CD14-positive monocyte (primary cell): ENCODE measurements at regions not wholly inside any gene's neighbourhood (a gene's known extent, or its start where the extent isn't known, plus 50 kb on each side); places are given as distances from the start of the nearest gene placed in this dataset.

Source experiments
- DNase-seq, 3 donors: peaks; one replicate each; pipeline ENCODE4 v3.0.0-alpha.2; 2011 to 2022
- H2AFZ ChIP-seq: 2 replicates; pipeline ENCODE4 v1.6.0; 2012; ENCODE audit warnings: mild to moderate bottlenecking, low read depth, low read length, inconsistent platforms; ENCODE audit not compliant: insufficient read depth, poor library complexity, severe bottlenecking
- H3K27ac ChIP-seq, 2 donors: 1 replicate in 1 of 2; 2 replicates in 1 of 2; pipeline ENCODE4 v1.5.1; 2012 to 2013; ENCODE audit warnings: low read length in 2 of 2, control low read depth in 1 of 2, inconsistent platforms in 1 of 2, low read depth in 1 of 2, mild to moderate bottlenecking in 1 of 2
- H3K27me3 ChIP-seq, 2 donors: one replicate each; pipeline versions ENCODE4 v1.6.0 to v1.6.1; 2011 to 2013; ENCODE audit warnings: low read length in 2 of 2; ENCODE audit not compliant: control insufficient read depth in 2 of 2, insufficient read depth in 2 of 2
- H3K36me3 ChIP-seq, 2 donors: replicated peaks in 1 of 2; 1 replicate in 1 of 2; 2 replicates in 1 of 2; pipeline versions ENCODE4 v1.5.1 to v1.6.1; 2012 to 2013; ENCODE audit warnings: low read length in 2 of 2, control low read depth in 1 of 2, inconsistent platforms in 1 of 2, mild to moderate bottlenecking in 1 of 2; ENCODE audit not compliant: insufficient read depth in 2 of 2, control insufficient read depth in 1 of 2
- H3K4me1 ChIP-seq, 2 donors: 1 replicate in 1 of 2; 2 replicates in 1 of 2; pipeline versions ENCODE4 v1.5.1 to v1.6.1; 2012 to 2013; ENCODE audit warnings: low read length in 2 of 2, control low read depth in 1 of 2, inconsistent platforms in 1 of 2, mild to moderate bottlenecking in 1 of 2, moderate library complexity in 1 of 2; ENCODE audit not compliant: insufficient read depth in 2 of 2, control insufficient read depth in 1 of 2
- H3K4me2 ChIP-seq: replicated peaks from 2 replicates; pipeline ENCODE3; 2012; ENCODE audit warnings: low read length, moderate library complexity, mild to moderate bottlenecking; ENCODE audit not compliant: poor library complexity, severe bottlenecking; ENCODE audit errors: extremely low read depth
- H3K4me3 ChIP-seq, 3 experiments: fragments of 200-600 bp in 1 of 3; sonication (generic) in 1 of 3; replicated peaks in 1 of 3; 1 replicate in 2 of 3; 2 replicates in 1 of 3; pipeline ENCODE4 v1.5.1; 2011 to 2013; ENCODE audit warnings: low read length in 3 of 3, mild to moderate bottlenecking in 3 of 3, control low read depth in 2 of 3, low read depth in 2 of 3, inconsistent platforms in 1 of 3, moderate library complexity in 1 of 3
- H3K79me2 ChIP-seq: 2 replicates; pipeline ENCODE4 v1.6.0; 2012; ENCODE audit warnings: mild to moderate bottlenecking, control low read depth, inconsistent platforms, low read length, moderate library complexity; ENCODE audit not compliant: insufficient read depth
- H3K9ac ChIP-seq: 2 replicates; pipeline ENCODE4 v1.6.0; 2017; ENCODE audit warnings: low read length, mild to moderate bottlenecking; ENCODE audit not compliant: insufficient read depth, poor library complexity, severe bottlenecking
- H3K9me3 ChIP-seq, 2 donors: replicated peaks in 1 of 2; 1 replicate in 1 of 2; 2 replicates in 1 of 2; pipeline versions ENCODE4 v1.5.1 to v1.6.1; 2012 to 2013; ENCODE audit warnings: low read length in 2 of 2, control low read depth in 1 of 2; ENCODE audit not compliant: control insufficient read depth in 1 of 2, insufficient read depth in 1 of 2
- H4K20me1 ChIP-seq: 2 replicates; pipeline ENCODE4 v1.6.0; 2012; ENCODE audit warnings: mild to moderate bottlenecking, low read length, control low read depth, moderate library complexity; ENCODE audit not compliant: insufficient read depth
- H3K27ac Mint-ChIP-seq, 7 donors: one replicate each; pipeline ENCODE4 v1.8.0; 2020; ENCODE audit warnings: mild to moderate bottlenecking in 7 of 7, mixed read lengths in 7 of 7, moderate library complexity in 6 of 7, inconsistent platforms in 2 of 7
- H3K27me3 Mint-ChIP-seq, 3 donors: one replicate each; pipeline ENCODE4 v1.8.0; 2021 to 2022; ENCODE audit warnings: low read depth in 3 of 3, mild to moderate bottlenecking in 3 of 3, mixed read lengths in 3 of 3, moderate library complexity in 3 of 3, inconsistent platforms in 1 of 3
- H3K36me3 Mint-ChIP-seq, 2 donors: one replicate each; pipeline ENCODE4 v1.8.0; 2020; ENCODE audit warnings: mixed read lengths in 2 of 2, inconsistent platforms in 1 of 2, mild to moderate bottlenecking in 1 of 2
- H3K4me1 Mint-ChIP-seq: one replicate; pipeline ENCODE4 v1.8.0; 2020; ENCODE audit warnings: mild to moderate bottlenecking, mixed read lengths
- H3K4me3 Mint-ChIP-seq, 2 donors: one replicate each; pipeline ENCODE4 v1.8.0; 2020; ENCODE audit warnings: mild to moderate bottlenecking in 2 of 2, mixed read lengths in 2 of 2, moderate library complexity in 1 of 2
- H3K9me3 Mint-ChIP-seq, 7 donors: one replicate each; pipeline ENCODE4 v1.8.0; 2020 to 2022; ENCODE audit warnings: mixed read lengths in 7 of 7, mild to moderate bottlenecking in 6 of 7, moderate library complexity in 6 of 7, inconsistent platforms in 2 of 7
- CTCF ChIP-seq: fragments of 200-600 bp; IDR thresholded peaks from one replicate; pipeline ENCODE4 v1.8.0; 2022; ENCODE audit warnings: antibody characterized with exemption, mild to moderate bottlenecking
- WGBS: methylation state at CpG from one replicate; pipeline ENCODE4 v1.1.5; 2013; ENCODE audit warnings: missing lambda C conversion rate; ENCODE audit not compliant: insufficient coverage; 5-methylcytosine and 5-hydroxymethylcytosine counted together
- intact Hi-C, 2 donors: fragments of 100-400 bp; cut with micrococcal nuclease; formaldehyde crosslinking; loops; one replicate each; pipeline versions ENCODE4 v1.15.0 to v1.15.1; 2023

- Histone ChIP-seq H3K9me3 (peaks cover 0 to 12% of the 10 kb centered on the region in 2 donors), H3K4me1 (no peaks in the 10 kb centered on the region), H3K27ac (no peak overlapping the region), H2AFZ (no peak overlapping the region), H3K36me3 (no peaks in the 10 kb centered on the region), H3K4me3 (no peak overlapping the region), H4K20me1 (no peaks in the 10 kb centered on the region), H3K79me2 (no peaks in the 10 kb centered on the region), H3K9ac (no peak overlapping the region), H3K4me2 (no peak overlapping the region), H3K27me3 (no peaks in the 10 kb centered on the region)
- peaks cover 0 to 11% (median 4%) of the 10 kb centered on the region in 7 donors for H3K9me3 Mint-ChIP-seq
- DNase-seq: no peak
- H3K4me1 Mint-ChIP-seq: no peaks in the 10 kb centered on the region
- TF ChIP-seq CTCF: no peak
- no CpG with 5 or more reads among the region's 2 CpGs for WGBS
- H3K36me3 Mint-ChIP-seq: no peaks in the 10 kb centered on the region
- intact Hi-C loops: no loop called here
- no peak overlapping the region for H3K4me3 Mint-ChIP-seq
- H3K27me3 Mint-ChIP-seq: peaks cover 0 to 3% (median 1%) of the 10 kb centered on the region in 3 donors
- H3K27ac Mint-ChIP-seq: no peak overlapping the region
Observed at GRCh38 chr6:117072134-117072533, 193.2 kb upstream of the VGLL2 start.

- Histone ChIP-seq H4K20me1 (no peaks in the 10 kb centered on the region), H3K9ac (no peak overlapping the region), H3K9me3 (peaks cover 0 to 12% of the 10 kb centered on the region in 2 donors), H3K27me3 (no peaks in the 10 kb centered on the region), H3K27ac (no peak overlapping the region), H2AFZ (no peak overlapping the region), H3K79me2 (no peaks in the 10 kb centered on the region), H3K4me3 (no peak overlapping the region), H3K4me1 (no peaks in the 10 kb centered on the region), H3K36me3 (no peaks in the 10 kb centered on the region), H3K4me2 (no peak overlapping the region)
- Mint-ChIP-seq H3K27me3 (peaks cover 0 to 3% (median 1%) of the 10 kb centered on the region in 3 donors), H3K4me1 (no peaks in the 10 kb centered on the region), H3K4me3 (no peak overlapping the region), H3K27ac (no peak overlapping the region), H3K36me3 (no peaks in the 10 kb centered on the region), H3K9me3 (peaks cover 0 to 16% (median 4%) of the 10 kb centered on the region in 7 donors)
- 39% methylated on average over 2 of the region's 5 CpGs for WGBS
- intact Hi-C loops: no loop called here
- DNase-seq: no peak
- no peak for TF ChIP-seq CTCF
Observed at GRCh38 chr6:117072781-117073180, 192.6 kb upstream of the VGLL2 start.
